GM12873 (cell line): ENCODE measurements at regions not wholly inside any gene's neighbourhood (a gene's known extent, or its start where the extent isn't known, plus 50 kb on each side); places are given as distances from the start of the nearest gene placed in this dataset.

Experiments
- TF ChIP-seq, protein P1 (sequence below): IDR thresholded peaks from 2 replicates; pipeline ENCODE4 v1.5.1; 2012; ENCODE audit warnings: low read depth, mild to moderate bottlenecking, moderate library complexity, low read length, control low read depth; ENCODE audit not compliant: insufficient read depth; ENCODE audit errors: missing control alignments

DNA sequence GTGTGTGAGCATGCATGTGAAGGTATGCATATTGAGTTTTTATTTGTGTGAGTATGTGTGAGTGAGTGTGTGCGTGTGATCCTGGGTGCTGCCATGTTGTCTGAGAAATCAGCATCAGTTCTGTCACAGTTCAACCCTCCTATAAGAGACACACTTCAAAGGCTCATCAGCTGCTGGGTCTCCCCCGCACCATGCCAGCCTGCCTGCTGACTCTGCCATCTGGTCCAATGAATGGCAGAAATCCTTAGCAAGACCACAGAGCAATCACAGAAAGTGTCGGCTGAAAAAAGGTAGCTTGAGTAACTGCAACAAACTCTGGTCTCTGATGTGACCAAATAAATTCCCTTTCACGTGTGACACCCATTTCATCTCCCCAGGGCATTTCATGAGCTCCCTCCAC lies 381.8 kb upstream of the MAF start:
- TF ChIP-seq, protein P1, sequence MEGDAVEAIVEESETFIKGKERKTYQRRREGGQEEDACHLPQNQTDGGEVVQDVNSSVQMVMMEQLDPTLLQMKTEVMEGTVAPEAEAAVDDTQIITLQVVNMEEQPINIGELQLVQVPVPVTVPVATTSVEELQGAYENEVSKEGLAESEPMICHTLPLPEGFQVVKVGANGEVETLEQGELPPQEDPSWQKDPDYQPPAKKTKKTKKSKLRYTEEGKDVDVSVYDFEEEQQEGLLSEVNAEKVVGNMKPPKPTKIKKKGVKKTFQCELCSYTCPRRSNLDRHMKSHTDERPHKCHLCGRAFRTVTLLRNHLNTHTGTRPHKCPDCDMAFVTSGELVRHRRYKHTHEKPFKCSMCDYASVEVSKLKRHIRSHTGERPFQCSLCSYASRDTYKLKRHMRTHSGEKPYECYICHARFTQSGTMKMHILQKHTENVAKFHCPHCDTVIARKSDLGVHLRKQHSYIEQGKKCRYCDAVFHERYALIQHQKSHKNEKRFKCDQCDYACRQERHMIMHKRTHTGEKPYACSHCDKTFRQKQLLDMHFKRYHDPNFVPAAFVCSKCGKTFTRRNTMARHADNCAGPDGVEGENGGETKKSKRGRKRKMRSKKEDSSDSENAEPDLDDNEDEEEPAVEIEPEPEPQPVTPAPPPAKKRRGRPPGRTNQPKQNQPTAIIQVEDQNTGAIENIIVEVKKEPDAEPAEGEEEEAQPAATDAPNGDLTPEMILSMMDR = no peak

DNA sequence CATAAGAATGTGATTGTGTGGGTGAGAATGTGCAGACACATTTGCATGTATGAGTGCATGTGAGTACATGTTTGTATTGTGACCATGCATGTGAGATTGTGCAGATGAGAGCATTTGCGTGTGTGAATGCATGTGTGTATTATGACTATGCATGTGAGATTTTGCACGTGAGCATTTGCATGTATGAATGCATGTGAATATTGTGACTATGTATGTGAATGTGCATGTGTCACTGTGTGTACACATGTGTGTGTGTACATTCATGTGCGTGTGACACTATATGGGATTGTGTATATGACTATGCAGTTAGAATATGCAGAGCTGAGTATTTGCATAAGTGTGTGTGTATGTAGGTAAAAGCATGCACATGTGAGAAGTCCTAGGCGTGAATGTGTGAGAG lies 381.3 kb upstream of the MAF start:
- TF ChIP-seq, protein P1 = no peak

DNA sequence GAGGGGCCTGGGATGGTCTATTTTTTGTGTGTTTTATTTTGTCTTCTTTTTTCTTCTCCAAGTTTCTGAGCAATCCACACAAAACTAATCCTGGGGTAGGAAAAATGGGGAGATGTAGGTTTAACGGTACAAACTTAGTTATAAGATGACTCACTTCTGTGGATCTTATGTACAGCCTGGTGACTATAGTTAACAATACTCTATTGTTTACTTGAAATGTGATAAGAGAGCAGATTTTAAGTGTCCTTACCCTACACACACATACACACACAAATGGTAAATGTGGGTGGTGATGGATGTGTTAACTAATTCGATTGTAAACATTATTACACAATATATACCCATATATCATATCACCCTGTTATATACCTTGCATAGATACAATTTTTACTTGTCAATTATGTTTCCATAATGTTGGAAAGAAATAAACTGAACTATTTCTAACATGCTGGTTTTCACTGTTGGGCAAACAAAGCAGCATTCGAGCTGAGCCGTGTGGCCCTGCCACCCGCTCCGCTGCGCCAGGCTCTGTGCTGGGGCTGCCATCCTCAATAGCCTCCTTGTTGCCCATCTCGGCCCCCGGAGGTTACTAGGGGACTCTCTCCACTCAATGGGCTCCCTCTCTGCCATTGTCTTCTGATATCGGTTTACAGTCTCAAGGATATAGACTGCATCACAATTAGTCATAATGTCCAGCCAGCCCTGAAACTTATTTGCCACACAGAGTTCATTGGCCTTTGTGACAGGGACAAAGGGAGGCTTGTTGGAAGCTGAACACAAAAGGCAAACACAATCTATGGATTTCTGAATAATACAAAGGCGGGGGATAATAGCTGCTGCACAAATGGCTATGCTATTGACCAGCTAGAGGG lies 380.3 kb upstream of the MAF start:
- TF ChIP-seq, protein P1 = no peak

DNA sequence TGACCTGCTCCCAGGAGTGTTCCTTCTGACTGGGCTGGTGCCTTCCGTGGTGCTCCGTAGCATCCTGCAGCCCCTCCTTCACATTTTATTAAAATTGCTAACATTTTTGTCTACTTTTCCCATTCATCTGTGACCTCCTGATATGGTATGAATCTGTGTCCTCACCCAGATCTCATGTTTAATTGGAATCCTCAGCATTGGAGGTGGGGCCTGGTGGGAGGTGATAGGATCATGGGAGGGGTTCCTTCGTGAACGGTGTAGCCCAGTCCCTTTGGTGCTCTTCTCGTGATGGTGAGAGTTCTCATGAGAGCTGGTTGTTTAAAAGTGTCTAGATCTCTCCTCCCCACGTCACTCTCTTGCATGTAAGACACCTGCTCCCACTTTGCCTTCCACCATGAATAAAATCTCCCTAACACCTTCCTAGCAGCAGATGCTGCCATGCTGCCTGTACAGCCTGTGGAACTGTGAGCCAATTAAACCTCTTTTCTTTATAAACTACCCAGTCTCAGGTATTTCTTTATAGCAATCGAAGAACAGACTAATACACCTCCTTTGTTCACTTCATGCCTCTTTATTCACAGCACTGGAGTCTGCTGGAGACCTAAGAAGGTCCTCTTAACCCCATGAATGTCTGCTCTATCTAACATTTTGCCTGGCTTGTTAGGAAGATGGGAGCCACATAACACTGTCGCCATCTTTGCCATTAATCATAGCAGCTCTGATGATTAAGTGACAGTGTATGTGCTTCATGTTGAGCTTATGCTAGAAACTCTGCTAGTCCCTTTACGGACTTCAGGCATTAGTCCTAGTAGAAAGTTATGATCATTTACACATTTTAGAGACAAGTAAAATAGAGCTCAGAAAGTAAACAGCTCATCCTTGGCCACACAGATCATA lies 377.7 kb upstream of the MAF start:
- TF ChIP-seq, protein P1 = no peak

DNA sequence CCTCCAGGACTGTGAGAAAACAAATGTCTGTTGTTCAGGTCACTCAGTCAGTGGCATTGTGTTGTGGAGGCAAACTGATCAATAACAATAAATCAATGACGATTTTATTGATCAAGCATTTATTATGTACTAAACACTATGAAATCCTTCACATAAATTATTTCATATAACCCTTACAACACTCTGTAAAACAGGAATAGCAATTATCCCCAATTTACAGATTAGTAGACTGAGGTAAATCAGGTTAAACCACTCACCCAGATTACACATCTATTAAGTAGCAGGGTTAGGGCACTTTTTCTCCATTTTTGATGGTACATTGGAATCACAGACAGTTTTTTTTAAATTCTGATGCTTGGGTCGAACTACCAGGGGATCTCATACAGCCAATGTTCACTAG lies 372.8 kb upstream of the MAF start:
- TF ChIP-seq, protein P1 = no peak

DNA sequence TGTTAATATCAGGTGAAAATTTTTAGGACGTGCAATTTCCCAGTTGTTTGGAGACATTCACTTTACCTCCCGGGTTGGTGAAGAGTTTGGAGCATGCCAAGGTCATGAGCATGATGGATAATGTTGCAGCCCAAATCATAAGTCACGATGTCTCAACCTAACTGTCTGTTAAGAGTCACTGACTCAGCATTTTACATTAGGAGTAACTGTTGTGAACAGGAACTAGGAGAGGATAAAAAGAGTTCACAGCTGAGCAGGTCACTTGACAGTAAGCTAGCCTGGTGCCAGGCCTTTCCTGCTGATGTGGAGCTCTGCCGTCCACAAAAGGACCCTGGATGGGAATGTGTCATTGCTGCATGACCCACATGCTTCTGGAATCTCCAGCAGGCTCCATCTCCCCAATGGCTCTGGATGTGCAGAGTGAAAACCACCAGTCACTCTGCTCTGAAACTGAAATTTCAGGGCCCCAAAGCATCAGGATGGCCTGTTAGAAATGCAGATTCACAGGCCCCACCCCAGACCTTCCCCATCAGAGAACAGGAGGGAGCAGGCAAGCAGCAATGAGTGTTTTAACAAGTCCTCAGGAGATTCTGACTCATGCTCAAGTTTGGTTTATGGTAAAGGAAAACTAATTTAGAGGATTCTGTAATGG lies 371.6 kb upstream of the MAF start:
- TF ChIP-seq, protein P1 = no peak

DNA sequence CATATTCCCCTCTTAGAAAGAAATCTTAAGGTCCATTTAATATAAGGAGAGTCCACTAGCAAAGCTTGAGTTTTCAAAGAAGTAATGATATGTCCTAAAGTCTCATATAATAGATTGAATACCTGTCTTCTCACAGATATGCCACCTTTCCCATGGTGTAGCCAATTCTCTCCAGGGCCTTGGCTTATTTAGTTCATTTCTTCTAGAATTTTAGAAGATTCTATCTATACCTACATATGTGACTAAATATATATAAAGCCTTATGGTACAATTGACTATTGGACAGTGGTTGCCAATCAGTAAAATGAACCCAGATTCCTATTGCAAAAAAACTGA lies 370.7 kb upstream of the MAF start:
- TF ChIP-seq, protein P1 = no peak
